ENCODE measurements at regions not wholly inside any gene's neighbourhood (a gene's known extent, or its start where the extent isn't known, plus 50 kb on each side); places are given as distances from the start of the nearest gene placed in this dataset.

GRCh38 chr1:20428841-20429240 lies 57.2 kb downstream of the CAMK2N1 start:
- ChIA-PET CTCF (interaction anchor here (0.7 to 3.6 kb wide), 6 partner anchors 19 to 216 kb away, joined by 3 to 17 read pairs (median 4); no protein-coding TSS in a partner anchor), POLR2A (no interaction called here)
- H3K9ac ChIP-seq (ENCODE audit: low read length): no peak overlapping the region
- no peak overlapping the region for H3K4me2 ChIP-seq (replicated peaks; ENCODE audit: low read depth, low read length, poor library complexity, severe bottlenecking)
- H3K9me3 Mint-ChIP-seq (ENCODE audit: insufficient read depth): peaks cover 2% of the 10 kb centered on the region
- 81% methylated on average over 2 of the region's 6 CpGs for WGBS (ENCODE audit: insufficient coverage)
- intact Hi-C loops (cut with micrococcal nuclease): no loop called here
- TF ChIP-seq CTCF (IDR thresholded peaks at IDR 0.05) (no peak), EZH2 (IDR thresholded peaks at IDR 0.05; ENCODE audit: borderline replicate concordance, insufficient read depth, low read depth, low read length, poor library complexity, severe bottlenecking) (no peak)
- ATAC-seq (ENCODE audit: low read depth) (no peak), DNase-seq (no peak)
- H3K4me3 Mint-ChIP-seq: no peak overlapping the region
- no peak overlapping the region for H2AFZ ChIP-seq (ENCODE audit: insufficient read depth, low read depth, low read length, poor library complexity, severe bottlenecking)
- H3K4me1 Mint-ChIP-seq: peaks cover 3% of the 10 kb centered on the region
- H3K27ac ChIP-seq (ENCODE audit: low read length in 2 of 2): no peak overlapping the region
- no peak overlapping the region for H3K4me3 ChIP-seq (ENCODE audit: control extremely low read depth in 1 of 5, extremely low read depth in 1 of 5, insufficient read depth in 1 of 5, low read depth in 2 of 5, low read length in 4 of 5)
- H3K27ac Mint-ChIP-seq: no peak overlapping the region
- peaks cover 0 to 7% (median 1%) of the 10 kb centered on the region in 4 experiments for H3K27me3 ChIP-seq (replicated peaks in 1 of 4; ENCODE audit: control extremely low read depth in 1 of 4, control insufficient read depth in 3 of 4, insufficient read depth in 4 of 4, low read length in 3 of 4)
- H3K79me2 ChIP-seq (ENCODE audit: control insufficient read depth, insufficient read depth, low read length): no peaks in the 10 kb centered on the region
- no peaks in the 10 kb centered on the region for H3K36me3 ChIP-seq (replicated peaks in 1 of 2; ENCODE audit: control extremely low read depth in 1 of 2, control insufficient read depth in 1 of 2, extremely low read depth in 1 of 2, insufficient read depth in 2 of 2, low read length in 1 of 2)
- H3K27me3 Mint-ChIP-seq: peaks cover 36% of the 10 kb centered on the region
- no peaks in the 10 kb centered on the region for H3K4me1 ChIP-seq (ENCODE audit: control insufficient read depth in 2 of 2, insufficient read depth in 2 of 2, low read length in 2 of 2)
- no peaks in the 10 kb centered on the region for H4K20me1 ChIP-seq (ENCODE audit: control insufficient read depth, insufficient read depth, low read length, poor library complexity, severe bottlenecking)
- peaks cover 0 to 5% (median 5%) of the 10 kb centered on the region in 3 donors for H3K9me3 ChIP-seq (ENCODE audit: control extremely low read depth in 1 of 3, control insufficient read depth in 2 of 3, insufficient read depth in 1 of 3, low read length in 2 of 3)

GRCh38 chr1:20426923-20427322 lies 59.1 kb downstream of the CAMK2N1 start:
- Mint-ChIP-seq H3K27me3 (peaks cover 25% of the 10 kb centered on the region), H3K27ac (no peak overlapping the region), H3K4me3 (no peak overlapping the region), H3K4me1 (peaks cover 3% of the 10 kb centered on the region), H3K9me3 (ENCODE audit: insufficient read depth) (peaks cover 9% of the 10 kb centered on the region)
- Histone ChIP-seq H3K27ac (ENCODE audit: low read length in 2 of 2) (no peak overlapping the region), H3K79me2 (ENCODE audit: control insufficient read depth, insufficient read depth, low read length) (no peaks in the 10 kb centered on the region), H3K4me2 (replicated peaks; ENCODE audit: low read depth, low read length, poor library complexity, severe bottlenecking) (no peak overlapping the region), H3K27me3 (replicated peaks in 1 of 4; ENCODE audit: control extremely low read depth in 1 of 4, control insufficient read depth in 3 of 4, insufficient read depth in 4 of 4, low read length in 3 of 4) (peaks cover 0 to 7% (median 0%) of the 10 kb centered on the region in 4 experiments), H3K9me3 (ENCODE audit: control extremely low read depth in 1 of 3, control insufficient read depth in 2 of 3, insufficient read depth in 1 of 3, low read length in 2 of 3) (peaks cover 2 to 23% (median 6%) of the 10 kb centered on the region in 3 donors), H4K20me1 (ENCODE audit: control insufficient read depth, insufficient read depth, low read length, poor library complexity, severe bottlenecking) (no peaks in the 10 kb centered on the region), H2AFZ (ENCODE audit: insufficient read depth, low read depth, low read length, poor library complexity, severe bottlenecking) (no peak overlapping the region), H3K4me3 (ENCODE audit: control extremely low read depth in 1 of 5, extremely low read depth in 1 of 5, insufficient read depth in 1 of 5, low read depth in 2 of 5, low read length in 4 of 5) (no peak overlapping the region), H3K9ac (ENCODE audit: low read length) (no peak overlapping the region), H3K4me1 (ENCODE audit: control insufficient read depth in 2 of 2, insufficient read depth in 2 of 2, low read length in 2 of 2) (no peaks in the 10 kb centered on the region), H3K36me3 (replicated peaks in 1 of 2; ENCODE audit: control extremely low read depth in 1 of 2, control insufficient read depth in 1 of 2, extremely low read depth in 1 of 2, insufficient read depth in 2 of 2, low read length in 1 of 2) (no peaks in the 10 kb centered on the region)
- ChIA-PET POLR2A (no interaction called here), CTCF (interaction anchor here (1.5 kb wide), 1 partner anchor 47 kb away, joined by 5 read pairs; no protein-coding TSS in a partner anchor)
- TF ChIP-seq CTCF (IDR thresholded peaks at IDR 0.05) (no peak), EZH2 (IDR thresholded peaks at IDR 0.05; ENCODE audit: borderline replicate concordance, insufficient read depth, low read depth, low read length, poor library complexity, severe bottlenecking) (no peak)
- ATAC-seq (ENCODE audit: low read depth): no peak
- DNase-seq: no peak
- WGBS (ENCODE audit: insufficient coverage): 56% methylated on average over 4 of the region's 4 CpGs
- intact Hi-C loops (cut with micrococcal nuclease): no loop called here
